ENCODE measurements at regions not wholly inside any gene's neighbourhood (a gene's known extent, or its start where the extent isn't known, plus 50 kb on each side); places are given as distances from the start of the nearest gene placed in this dataset.

GRCh38 chr11:70486731-70487130, 88.4 kb downstream of the CTTN start:
- TF ChIP-seq, protein P1, sequence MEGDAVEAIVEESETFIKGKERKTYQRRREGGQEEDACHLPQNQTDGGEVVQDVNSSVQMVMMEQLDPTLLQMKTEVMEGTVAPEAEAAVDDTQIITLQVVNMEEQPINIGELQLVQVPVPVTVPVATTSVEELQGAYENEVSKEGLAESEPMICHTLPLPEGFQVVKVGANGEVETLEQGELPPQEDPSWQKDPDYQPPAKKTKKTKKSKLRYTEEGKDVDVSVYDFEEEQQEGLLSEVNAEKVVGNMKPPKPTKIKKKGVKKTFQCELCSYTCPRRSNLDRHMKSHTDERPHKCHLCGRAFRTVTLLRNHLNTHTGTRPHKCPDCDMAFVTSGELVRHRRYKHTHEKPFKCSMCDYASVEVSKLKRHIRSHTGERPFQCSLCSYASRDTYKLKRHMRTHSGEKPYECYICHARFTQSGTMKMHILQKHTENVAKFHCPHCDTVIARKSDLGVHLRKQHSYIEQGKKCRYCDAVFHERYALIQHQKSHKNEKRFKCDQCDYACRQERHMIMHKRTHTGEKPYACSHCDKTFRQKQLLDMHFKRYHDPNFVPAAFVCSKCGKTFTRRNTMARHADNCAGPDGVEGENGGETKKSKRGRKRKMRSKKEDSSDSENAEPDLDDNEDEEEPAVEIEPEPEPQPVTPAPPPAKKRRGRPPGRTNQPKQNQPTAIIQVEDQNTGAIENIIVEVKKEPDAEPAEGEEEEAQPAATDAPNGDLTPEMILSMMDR (IDR thresholded peaks at IDR 0.05; ENCODE audit: poor library complexity, severe bottlenecking) = no peak
- TF ChIP-seq EZH2 (IDR thresholded peaks at IDR 0.05; ENCODE audit: borderline replicate concordance, insufficient read depth, low read length, poor library complexity, severe bottlenecking) (no peak), POLR2AphosphoS5 (IDR thresholded peaks at IDR 0.05) (no peak), TAF1 (IDR thresholded peaks at IDR 0.05; ENCODE audit: low read depth) (no peak), SMC3 (conservative IDR thresholded peaks at IDR 0.05; ENCODE audit: poor library complexity) (no peak), EP300 (conservative IDR thresholded peaks at IDR 0.05; ENCODE audit: poor library complexity, severe bottlenecking) (no peak), RAD21 (conservative IDR thresholded peaks at IDR 0.05) (no peak), MXI1 (conservative IDR thresholded peaks at IDR 0.05; ENCODE audit: poor library complexity, severe bottlenecking) (no peak)
- TF ChIP-seq, protein P2, sequence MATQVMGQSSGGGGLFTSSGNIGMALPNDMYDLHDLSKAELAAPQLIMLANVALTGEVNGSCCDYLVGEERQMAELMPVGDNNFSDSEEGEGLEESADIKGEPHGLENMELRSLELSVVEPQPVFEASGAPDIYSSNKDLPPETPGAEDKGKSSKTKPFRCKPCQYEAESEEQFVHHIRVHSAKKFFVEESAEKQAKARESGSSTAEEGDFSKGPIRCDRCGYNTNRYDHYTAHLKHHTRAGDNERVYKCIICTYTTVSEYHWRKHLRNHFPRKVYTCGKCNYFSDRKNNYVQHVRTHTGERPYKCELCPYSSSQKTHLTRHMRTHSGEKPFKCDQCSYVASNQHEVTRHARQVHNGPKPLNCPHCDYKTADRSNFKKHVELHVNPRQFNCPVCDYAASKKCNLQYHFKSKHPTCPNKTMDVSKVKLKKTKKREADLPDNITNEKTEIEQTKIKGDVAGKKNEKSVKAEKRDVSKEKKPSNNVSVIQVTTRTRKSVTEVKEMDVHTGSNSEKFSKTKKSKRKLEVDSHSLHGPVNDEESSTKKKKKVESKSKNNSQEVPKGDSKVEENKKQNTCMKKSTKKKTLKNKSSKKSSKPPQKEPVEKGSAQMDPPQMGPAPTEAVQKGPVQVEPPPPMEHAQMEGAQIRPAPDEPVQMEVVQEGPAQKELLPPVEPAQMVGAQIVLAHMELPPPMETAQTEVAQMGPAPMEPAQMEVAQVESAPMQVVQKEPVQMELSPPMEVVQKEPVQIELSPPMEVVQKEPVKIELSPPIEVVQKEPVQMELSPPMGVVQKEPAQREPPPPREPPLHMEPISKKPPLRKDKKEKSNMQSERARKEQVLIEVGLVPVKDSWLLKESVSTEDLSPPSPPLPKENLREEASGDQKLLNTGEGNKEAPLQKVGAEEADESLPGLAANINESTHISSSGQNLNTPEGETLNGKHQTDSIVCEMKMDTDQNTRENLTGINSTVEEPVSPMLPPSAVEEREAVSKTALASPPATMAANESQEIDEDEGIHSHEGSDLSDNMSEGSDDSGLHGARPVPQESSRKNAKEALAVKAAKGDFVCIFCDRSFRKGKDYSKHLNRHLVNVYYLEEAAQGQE (IDR thresholded peaks at IDR 0.05; ENCODE audit: borderline replicate concordance) = no peak
